ENCODE measurements at regions not wholly inside any gene's neighbourhood (a gene's known extent, or its start where the extent isn't known, plus 50 kb on each side); places are given as distances from the start of the nearest gene placed in this dataset.

GRCh38 chr13:73695325-73695724, 438.9 kb downstream of the KLF12 start:
- DNase-seq, result no peak

- DNase-seq, result no peak
These were observed 441.0 kb downstream of the KLF12 start for GRCh38 chr13:73693215-73693614.

- DNase-seq, result no peak
These were observed 442.3 kb downstream of the KLF12 start for GRCh38 chr13:73691891-73692290.

- DNase-seq, result no peak
These were observed 446.3 kb downstream of the KLF12 start for GRCh38 chr13:73687929-73688328.

- DNase-seq, result no peak
These were observed 447.1 kb downstream of the KLF12 start for GRCh38 chr13:73687087-73687486.

GRCh38 chr13:73684750-73685149, 449.5 kb downstream of the KLF12 start:
- no peak for DNase-seq

GRCh38 chr13:73684286-73684685, 449.9 kb downstream of the KLF12 start:
- DNase-seq, result no peak

- no peak for DNase-seq
These were observed 450.5 kb downstream of the KLF12 start for GRCh38 chr13:73683746-73684145.

GRCh38 chr13:73681779-73682178, 452.4 kb downstream of the KLF12 start:
- DNase-seq, result no peak

GRCh38 chr13:73681015-73681414, 453.2 kb downstream of the KLF12 start:
- no peak for DNase-seq

- DNase-seq, result no peak
These were observed 457.1 kb downstream of the KLF12 start for GRCh38 chr13:73677048-73677601.

- no peak for DNase-seq
These were observed 457.6 kb downstream of the KLF12 start for GRCh38 chr13:73676550-73677047.

GRCh38 chr13:73675821-73676220, 458.4 kb downstream of the KLF12 start:
- no peak for DNase-seq

- DNase-seq, result no peak
These were observed 459.6 kb downstream of the KLF12 start for GRCh38 chr13:73674570-73674969.

- DNase-seq, result no peak
These were observed 460.3 kb downstream of the KLF12 start for GRCh38 chr13:73673931-73674330.

- no peak for DNase-seq
These were observed 461.7 kb downstream of the KLF12 start for GRCh38 chr13:73672492-73672891.

GRCh38 chr13:73671732-73672131, 462.5 kb downstream of the KLF12 start:
- no peak for DNase-seq

- DNase-seq, result no peak
These were observed 463.2 kb downstream of the KLF12 start for GRCh38 chr13:73671011-73671410.

GRCh38 chr13:73667756-73668155, 466.4 kb downstream of the KLF12 start:
- DNase-seq, result no peak

GRCh38 chr13:73665261-73665660, 468.9 kb downstream of the KLF12 start:
- DNase-seq, result no peak

GRCh38 chr13:73664851-73665250, 469.4 kb downstream of the KLF12 start:
- no peak for DNase-seq

- DNase-seq, result no peak
These were observed 471.4 kb downstream of the KLF12 start for GRCh38 chr13:73662833-73663232.

GRCh38 chr13:73661687-73662425, 472.3 kb downstream of the KLF12 start:
- no peak for DNase-seq

GRCh38 chr13:73661066-73661465, 473.1 kb downstream of the KLF12 start:
- no peak for DNase-seq

- no peak for DNase-seq
These were observed 475.6 kb downstream of the KLF12 start for GRCh38 chr13:73658639-73659038.
